GM19240 (cell line): ENCODE measurements at regions not wholly inside any gene's neighbourhood (a gene's known extent, or its start where the extent isn't known, plus 50 kb on each side); places are given as distances from the start of the nearest gene placed in this dataset.
A peak's percentile ranks its signal among the peaks of the same experiment; 100 is the strongest.
"Not testable (repeated sequence)": the region's sequence is repeated elsewhere in the genome, so short reads cannot be mapped to it uniquely, and the experiment has no call there.

Source experiments
- DNase-seq: peaks from one replicate; pipeline ENCODE4 v3.0.0; 2011; ENCODE audit warnings: low spot score; ENCODE audit not compliant: insufficient read length

GRCh38 chr11:64428693-64429092, 69.7 kb downstream of the RPS6KA4 start:
- DNase-seq: no peak

- DNase-seq: no peak
Observed at GRCh38 chr11:64429970-64430369, 71.0 kb downstream of the RPS6KA4 start.

- no peak for DNase-seq
Observed at GRCh38 chr11:64430645-64431044, 71.7 kb downstream of the RPS6KA4 start.

DNA sequence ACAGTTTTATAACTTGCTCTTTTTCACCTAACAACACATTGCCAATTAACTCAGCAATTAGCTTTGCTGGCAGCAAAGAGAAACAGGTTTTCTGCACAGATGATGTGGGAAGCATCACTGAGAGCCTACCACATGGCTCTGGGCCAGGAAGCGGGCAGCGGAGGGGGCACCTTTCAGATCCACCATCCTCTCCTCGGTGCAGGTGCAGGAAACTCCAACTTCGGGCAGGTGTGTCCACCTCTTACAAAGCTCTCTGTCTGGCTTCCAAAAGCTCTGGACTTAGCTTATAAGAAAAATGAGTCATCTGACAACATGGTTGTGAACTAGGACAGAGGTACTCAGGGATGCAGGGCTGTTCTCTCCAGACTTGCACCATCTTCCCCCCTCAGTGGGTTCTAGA, 77.0 kb downstream of the RPS6KA4 start:
- DNase-seq: no peak

DNA sequence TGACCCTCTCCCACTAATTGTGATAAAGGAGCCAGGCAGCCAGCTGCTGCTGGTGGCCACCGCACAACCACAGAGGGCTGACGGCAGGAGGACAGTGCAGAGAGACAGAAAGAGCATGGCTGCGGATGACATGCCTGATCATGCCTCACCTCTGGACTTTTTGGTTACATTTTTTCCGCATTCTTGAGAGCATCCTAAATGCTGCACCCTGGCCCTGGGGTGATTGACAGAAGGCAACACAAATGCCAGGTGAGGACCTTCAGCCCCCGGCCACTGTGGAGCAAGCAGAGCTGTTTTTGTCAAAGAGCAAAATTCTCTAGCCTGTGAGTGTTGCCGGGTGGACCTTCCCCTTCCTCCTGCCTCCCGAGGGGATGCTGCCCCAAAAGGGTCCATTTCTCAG, 78.5 kb downstream of the RPS6KA4 start:
- no peak for DNase-seq

GRCh38 chr11:64438986-64439771, 80.2 kb downstream of the RPS6KA4 start:
- no peak for DNase-seq

DNA sequence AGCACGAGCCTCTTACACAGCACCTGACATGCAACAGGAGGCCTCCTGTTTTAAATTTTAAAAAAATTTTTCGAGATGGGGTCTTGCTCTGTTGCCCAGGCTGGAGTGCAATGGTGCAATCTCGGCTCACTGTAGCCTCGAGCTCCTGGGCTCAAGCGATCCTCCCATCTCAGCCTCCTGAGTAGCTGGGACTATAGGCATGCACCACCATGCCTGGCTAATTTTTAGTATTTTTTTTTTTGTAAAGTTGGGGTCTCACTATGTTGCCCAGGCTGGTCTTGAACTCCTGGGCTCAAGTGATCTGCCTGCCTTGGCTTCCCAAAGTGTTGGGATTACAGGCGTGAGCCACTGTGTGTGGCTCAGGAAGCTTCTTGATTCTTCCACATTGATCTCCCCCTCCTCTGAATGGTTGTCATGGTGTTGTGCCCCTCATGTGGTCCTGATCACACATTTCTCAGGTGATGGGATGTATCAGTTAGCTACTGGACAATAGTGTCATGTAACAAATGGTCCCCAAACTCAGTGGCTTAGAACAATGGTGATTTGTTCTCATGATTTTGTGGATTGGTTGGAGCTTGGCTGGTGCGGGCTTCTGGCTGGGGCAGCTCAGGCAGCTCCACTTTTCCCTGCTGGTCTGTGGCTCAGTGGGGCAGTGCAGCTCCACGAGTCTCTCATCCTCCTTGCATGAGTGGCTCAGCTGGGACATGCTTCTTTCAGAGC, 81.0 kb downstream of the RPS6KA4 start:
- not testable (repeated sequence) for DNase-seq

- no peak for DNase-seq
Observed at GRCh38 chr11:64441127-64441526, 82.2 kb downstream of the RPS6KA4 start.

GRCh38 chr11:64443001-64443400, 84.0 kb downstream of the RPS6KA4 start:
- DNase-seq: no peak

DNA sequence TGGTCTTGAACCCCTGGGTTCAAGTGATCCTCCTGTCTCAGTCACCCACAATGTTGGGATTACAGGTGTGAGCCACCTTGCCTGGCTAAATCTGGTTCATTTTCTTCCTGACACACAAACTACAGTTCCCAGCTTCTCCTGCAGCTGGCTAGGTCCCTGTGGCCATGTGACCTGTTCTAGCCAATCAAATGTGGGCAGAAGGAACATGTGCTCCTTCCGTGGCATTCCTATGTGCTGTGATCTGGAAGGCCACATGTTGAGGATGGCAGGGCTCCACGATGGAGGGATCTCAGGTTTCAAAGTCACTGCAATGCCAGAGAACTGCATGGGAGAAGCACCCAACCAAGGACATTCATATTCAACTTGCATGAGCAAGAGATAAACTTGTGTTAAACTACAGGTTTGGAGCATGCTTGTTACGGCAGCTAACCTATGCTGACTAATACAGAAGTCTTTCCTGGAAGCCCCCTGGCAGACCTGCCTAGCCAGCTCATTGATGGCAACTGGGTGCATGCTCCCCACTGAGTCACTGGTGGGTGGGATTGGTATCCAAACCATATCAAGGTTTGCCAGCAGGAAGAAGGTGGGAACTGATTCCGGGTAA, 86.0 kb downstream of the RPS6KA4 start:
- no peak for DNase-seq

DNA sequence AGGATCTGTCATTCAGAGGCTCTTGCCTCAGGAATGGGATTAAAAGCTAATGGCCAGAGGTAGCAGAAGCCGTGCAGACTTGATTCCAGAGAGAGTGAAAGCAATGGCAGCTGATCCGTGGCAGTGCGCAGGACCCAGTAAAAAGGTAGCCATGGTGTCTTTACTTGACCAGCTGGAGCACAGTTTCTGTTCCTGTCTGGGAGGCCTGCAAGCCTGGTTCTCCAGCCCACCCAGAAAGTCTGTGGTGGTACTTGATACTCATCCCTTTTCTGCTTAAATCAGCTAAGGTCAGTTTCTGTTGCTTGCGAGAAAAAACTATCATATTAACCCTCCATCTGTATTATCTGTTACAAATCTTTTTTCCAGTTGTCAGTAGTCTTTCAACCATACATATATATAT, 86.7 kb downstream of the RPS6KA4 start:
- DNase-seq: no peak

DNA sequence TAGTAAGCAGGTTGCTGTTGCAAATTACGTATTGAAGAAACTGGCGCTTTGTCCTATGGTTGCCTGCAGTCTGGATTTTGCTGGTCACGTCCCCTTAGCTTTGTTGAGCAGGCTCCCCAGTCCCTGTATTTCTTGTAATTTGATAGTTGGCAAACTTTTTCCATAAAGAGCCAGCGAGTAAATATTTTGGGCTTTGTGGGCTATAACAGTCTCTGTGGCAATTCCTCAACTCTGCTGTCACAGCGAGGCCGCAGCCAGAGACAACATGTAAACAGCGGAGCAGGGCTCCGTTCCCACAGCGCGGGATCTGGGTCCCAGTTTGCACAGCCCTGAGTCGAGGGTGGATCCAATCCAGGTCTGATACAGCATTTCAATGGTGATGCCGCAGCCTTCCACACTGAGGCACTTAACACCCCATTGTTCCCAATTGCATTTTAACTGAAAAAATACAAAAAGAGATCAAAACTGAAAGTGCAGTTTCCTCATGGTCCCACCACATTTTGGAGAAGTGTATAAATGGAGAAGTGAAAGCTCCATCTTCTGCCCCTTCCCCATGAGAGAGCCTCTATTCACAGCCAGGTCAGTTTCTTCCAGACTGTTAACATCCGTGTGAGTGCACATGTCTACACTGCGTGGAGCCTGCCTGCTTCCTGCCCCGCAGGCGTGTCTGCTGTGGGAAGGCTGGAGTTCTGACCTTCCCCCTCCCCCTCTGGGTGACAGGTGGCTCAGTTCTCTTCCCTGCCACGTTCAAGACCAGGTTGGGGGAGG, 89.1 kb downstream of the RPS6KA4 start:
- peak; percentile 12 for DNase-seq

DNA sequence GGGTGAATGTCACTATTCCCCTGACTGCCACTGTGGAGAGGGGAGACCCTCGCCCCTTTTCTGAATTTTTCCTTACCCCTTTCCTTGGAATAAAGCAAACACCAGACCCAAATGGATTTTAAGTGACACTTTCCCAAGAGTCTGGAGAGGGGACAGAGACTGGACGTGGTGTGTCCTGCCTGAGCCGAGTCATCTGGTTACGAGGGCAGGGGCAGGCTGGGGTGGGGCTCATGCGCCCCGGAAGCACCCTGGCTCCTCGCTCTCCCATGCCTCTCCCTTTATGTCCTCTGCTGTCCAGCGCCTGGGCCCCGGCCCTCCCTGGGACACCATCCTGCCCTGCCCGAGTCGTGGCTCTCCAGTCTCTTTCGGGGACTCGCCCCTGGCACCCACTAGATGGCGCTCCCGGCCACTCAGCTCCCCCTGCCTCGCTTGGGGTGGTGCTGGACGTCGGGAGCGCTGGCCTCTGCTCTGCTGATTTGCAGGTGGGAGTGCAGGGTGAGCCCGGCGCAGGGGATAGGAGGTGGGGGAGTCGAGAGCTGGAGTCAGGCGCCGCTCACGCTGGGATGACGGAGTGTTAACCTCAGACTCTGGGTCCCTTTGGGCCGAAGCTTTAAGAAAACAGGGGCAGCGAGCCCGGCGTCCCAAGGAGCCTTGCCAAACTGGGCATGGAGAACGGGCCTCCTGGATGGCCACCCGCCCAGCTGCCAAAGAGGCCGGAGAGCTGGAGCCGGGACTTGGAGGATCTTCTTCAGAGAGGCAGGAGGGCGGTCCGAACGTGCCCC, 89.8 kb downstream of the RPS6KA4 start:
- DNase-seq: peak; percentile 72

DNA sequence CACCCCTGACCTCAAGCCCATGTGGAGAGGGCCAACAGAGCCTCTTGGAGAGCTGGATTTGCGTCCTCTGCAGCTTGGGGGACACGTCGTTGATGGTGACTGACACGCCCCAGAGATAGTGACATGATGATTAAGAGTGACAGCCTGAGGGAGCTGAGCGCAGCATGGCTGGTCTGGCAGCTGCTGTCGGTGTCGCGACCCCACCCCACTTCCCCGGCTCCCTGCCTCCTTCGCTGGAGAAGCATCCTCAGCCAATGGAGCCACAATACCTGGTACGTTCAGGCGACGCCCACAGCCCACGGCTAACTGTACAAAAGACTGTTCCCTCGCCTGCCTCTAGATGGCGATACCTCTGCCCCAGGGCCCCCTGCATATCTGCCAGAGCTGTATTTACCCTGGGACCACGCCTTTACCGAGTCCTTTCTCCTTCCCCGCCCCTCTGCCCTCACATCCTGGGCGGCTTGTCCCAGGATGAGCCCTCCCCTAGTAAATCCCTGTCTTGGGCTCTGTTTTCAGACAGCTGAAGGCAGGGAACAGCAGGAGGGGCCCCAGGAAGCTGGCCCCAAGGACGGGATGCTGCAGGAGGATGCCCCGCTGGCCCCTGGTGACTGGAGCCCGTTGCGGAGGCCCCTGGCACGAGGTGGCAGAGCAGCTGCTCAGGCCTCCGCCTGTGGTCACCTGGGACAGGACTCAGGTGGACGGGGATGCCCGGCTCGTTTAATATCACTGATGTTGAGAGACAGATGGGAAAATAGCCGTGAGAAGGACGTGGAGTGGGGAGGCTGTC, 90.6 kb downstream of the RPS6KA4 start:
- DNase-seq: peak; percentile 85

DNA sequence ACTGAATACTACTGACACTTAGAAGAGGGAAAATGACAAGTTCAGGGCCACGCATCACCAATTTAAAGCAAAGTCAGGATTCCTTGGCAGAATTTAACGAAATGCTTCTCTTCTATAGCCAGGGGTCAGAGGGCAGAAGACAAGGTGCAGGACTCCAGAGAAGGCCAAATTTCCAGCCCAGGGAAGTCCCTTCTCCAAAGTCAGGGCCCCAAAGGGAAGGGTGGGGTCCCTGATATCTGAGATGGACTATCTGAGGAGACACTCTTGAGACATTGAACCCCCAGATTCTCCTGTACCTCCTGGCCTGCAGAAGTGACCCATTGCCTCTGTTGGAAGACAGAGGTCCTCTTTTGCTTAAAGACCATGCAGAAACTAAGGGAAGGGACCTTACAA, 91.2 kb downstream of the RPS6KA4 start:
- no peak for DNase-seq

- no peak for DNase-seq
Observed at GRCh38 chr11:64451856-64452255, 92.9 kb downstream of the RPS6KA4 start.

GRCh38 chr11:64453466-64453865, 94.5 kb downstream of the RPS6KA4 start:
- no peak for DNase-seq

DNA sequence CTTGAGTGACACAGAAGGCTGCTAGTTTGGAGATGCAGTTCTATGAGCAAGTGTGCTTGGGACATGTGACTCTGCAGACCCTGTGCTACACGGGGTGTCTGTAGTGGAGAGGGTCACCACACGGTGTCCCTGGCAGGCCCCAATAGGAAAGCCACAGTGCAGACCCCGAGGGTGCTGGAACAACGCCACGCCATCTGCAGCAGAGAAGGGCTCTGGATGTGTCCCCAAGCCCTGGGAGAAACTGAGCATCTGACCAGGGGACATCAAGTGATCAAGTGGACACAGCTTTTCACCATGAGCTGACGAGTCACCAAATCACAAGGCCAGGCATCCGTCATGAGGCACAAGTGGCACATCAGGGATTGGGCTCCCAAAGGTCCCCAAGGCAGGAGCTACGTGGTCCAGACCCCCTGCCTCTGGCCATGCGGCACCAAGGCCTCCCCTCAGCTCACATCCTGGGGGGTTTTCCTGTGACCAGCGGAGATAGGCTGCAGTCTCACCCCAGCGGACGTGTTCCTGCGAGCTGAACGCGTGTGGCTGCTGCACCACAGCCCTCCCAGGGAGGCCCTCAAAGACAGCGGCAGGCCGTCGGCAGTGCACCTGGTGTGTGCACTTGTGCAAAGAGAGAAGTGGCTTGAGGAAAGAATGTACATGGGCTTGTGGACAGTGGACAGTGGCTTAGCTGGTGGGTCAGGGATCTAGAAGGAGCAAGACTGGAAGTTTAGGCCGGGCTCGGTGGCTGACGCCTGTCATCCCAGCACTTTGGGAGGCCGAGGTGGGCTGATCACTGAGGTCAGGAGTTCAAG, 96.7 kb downstream of the RPS6KA4 start:
- DNase-seq: no peak
